ENCODE measurements at regions not wholly inside any gene's neighbourhood (a gene's known extent, or its start where the extent isn't known, plus 50 kb on each side); places are given as distances from the start of the nearest gene placed in this dataset.
A peak's percentile ranks its signal among the peaks of the same experiment; 100 is the strongest.

DNA sequence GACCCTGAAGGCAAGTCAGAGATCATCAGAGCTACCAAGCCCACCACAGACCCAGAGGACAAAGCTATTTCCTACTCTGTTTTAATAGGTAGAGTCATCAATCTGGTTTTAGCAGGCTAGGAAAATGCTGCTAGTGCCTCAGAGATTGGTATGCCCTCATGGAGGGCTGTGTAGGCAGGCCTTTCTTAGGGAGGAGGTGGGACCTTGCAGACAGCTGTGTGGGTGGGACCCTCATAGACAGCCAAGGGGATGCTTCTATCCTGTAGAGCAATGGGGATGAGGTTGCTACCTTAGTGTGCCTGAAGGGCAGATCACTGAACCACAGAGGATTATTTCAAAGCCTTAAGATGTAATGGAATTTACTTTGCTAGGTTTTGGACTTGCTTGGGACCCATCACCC is 534.9 kb upstream of the KLF12 start:
- CTCF ChIA-PET: no interaction called here
- H3K4me1 Mint-ChIP-seq: peaks cover 0 to 2% (median 0%) of the 10 kb centered on the region in 3 donors
- no peaks in the 10 kb centered on the region for H3K9me3 Mint-ChIP-seq
- H3K36me3 Mint-ChIP-seq: no peaks in the 10 kb centered on the region
- H3K4me1 ChIP-seq (ENCODE audit: control insufficient read depth in 1 of 2, extremely low read depth in 1 of 2, insufficient read depth in 2 of 2, low read length in 2 of 2): no peaks in the 10 kb centered on the region
- POLR2A ChIA-PET: no interaction called here
- H3K4me3 Mint-ChIP-seq: no peak overlapping the region
- no peaks in the 10 kb centered on the region for H3K27me3 Mint-ChIP-seq
- DNase-seq: no peak
- peak in 1 of 4 experiments; percentile 31 for ATAC-seq (replicated peaks in 1 of 4)
- H3K27me3 ChIP-seq (replicated peaks in 1 of 2; ENCODE audit: control insufficient read depth in 2 of 2, extremely low read depth in 1 of 2, insufficient read depth in 2 of 2, low read length in 1 of 2): no peaks in the 10 kb centered on the region
- no peak overlapping the region for H3K4me3 ChIP-seq (ENCODE audit: control insufficient read depth in 1 of 2, extremely low read depth in 1 of 2, low read length in 1 of 2)
- H3K9me3 ChIP-seq: no peaks in the 10 kb centered on the region
- no peaks in the 10 kb centered on the region for H3K36me3 ChIP-seq (ENCODE audit: control insufficient read depth in 2 of 2, extremely low read depth in 1 of 2, insufficient read depth in 1 of 2, low read length in 1 of 2)
- H3K27ac Mint-ChIP-seq: no peak overlapping the region
- H3K27ac ChIP-seq (ENCODE audit: low read length): no peak overlapping the region

GRCh38 chr13:74667656-74668203 is 533.5 kb upstream of the KLF12 start:
- H3K27ac Mint-ChIP-seq: no peak overlapping the region
- Histone ChIP-seq H3K27me3 (replicated peaks in 1 of 2; ENCODE audit: control insufficient read depth in 2 of 2, extremely low read depth in 1 of 2, insufficient read depth in 2 of 2, low read length in 1 of 2) (no peaks in the 10 kb centered on the region), H3K4me1 (ENCODE audit: control insufficient read depth in 1 of 2, extremely low read depth in 1 of 2, insufficient read depth in 2 of 2, low read length in 2 of 2) (no peaks in the 10 kb centered on the region), H3K36me3 (ENCODE audit: control insufficient read depth in 2 of 2, extremely low read depth in 1 of 2, insufficient read depth in 1 of 2, low read length in 1 of 2) (no peaks in the 10 kb centered on the region), H3K4me3 (ENCODE audit: control insufficient read depth in 1 of 2, extremely low read depth in 1 of 2, low read length in 1 of 2) (no peak overlapping the region), H3K27ac (ENCODE audit: low read length) (no peak overlapping the region), H3K9me3 (no peaks in the 10 kb centered on the region)
- ChIA-PET CTCF (no interaction called here), POLR2A (no interaction called here)
- H3K4me3 Mint-ChIP-seq: no peak overlapping the region
- DNase-seq (no peak), ATAC-seq (replicated peaks in 1 of 4) (no peak)
- WGBS (ENCODE audit: insufficient coverage): 72% methylated on average over 2 of the region's 3 CpGs
- H3K27me3 Mint-ChIP-seq: no peaks in the 10 kb centered on the region
- H3K36me3 Mint-ChIP-seq: no peaks in the 10 kb centered on the region
- H3K4me1 Mint-ChIP-seq: peaks cover 0 to 2% (median 0%) of the 10 kb centered on the region in 3 donors
- no peaks in the 10 kb centered on the region for H3K9me3 Mint-ChIP-seq

DNA sequence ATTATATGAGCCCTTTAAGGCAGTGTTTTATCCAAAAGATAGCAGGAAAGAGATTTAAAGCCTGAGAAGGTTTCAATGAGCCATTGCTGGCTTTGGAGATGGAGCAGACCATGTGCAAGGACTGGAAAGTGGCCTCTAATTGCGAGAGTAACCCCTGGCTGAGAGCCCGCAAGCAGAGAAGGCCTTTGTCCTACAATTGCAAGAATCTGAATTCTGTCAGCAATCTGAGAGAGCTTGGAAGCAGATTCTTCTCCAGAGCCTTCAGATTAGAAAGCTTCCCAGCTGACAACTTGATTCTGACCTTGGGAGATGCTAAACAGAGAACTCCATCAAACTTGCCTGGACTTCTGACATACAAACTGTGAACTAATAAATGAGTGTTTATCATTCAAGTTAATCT is 528.7 kb upstream of the KLF12 start:
- Mint-ChIP-seq H3K27ac (no peak overlapping the region), H3K9me3 (no peaks in the 10 kb centered on the region), H3K36me3 (no peaks in the 10 kb centered on the region), H3K27me3 (no peaks in the 10 kb centered on the region), H3K4me3 (no peak overlapping the region), H3K4me1 (peaks cover 0 to 2% (median 0%) of the 10 kb centered on the region in 3 donors)
- Histone ChIP-seq H3K4me1 (ENCODE audit: control insufficient read depth in 1 of 2, extremely low read depth in 1 of 2, insufficient read depth in 2 of 2, low read length in 2 of 2) (no peaks in the 10 kb centered on the region), H3K9me3 (no peaks in the 10 kb centered on the region), H3K36me3 (ENCODE audit: control insufficient read depth in 2 of 2, extremely low read depth in 1 of 2, insufficient read depth in 1 of 2, low read length in 1 of 2) (no peaks in the 10 kb centered on the region), H3K27ac (ENCODE audit: low read length) (no peak overlapping the region), H3K4me3 (ENCODE audit: control insufficient read depth in 1 of 2, extremely low read depth in 1 of 2, low read length in 1 of 2) (no peak overlapping the region), H3K27me3 (replicated peaks in 1 of 2; ENCODE audit: control insufficient read depth in 2 of 2, extremely low read depth in 1 of 2, insufficient read depth in 2 of 2, low read length in 1 of 2) (no peaks in the 10 kb centered on the region)
- DNase-seq (no peak), ATAC-seq (replicated peaks in 1 of 4) (no peak)
- WGBS (ENCODE audit: insufficient coverage): 75% methylated on average over 2 of the region's 2 CpGs
- ChIA-PET POLR2A (no interaction called here), CTCF (no interaction called here)

GRCh38 chr13:74661851-74662250 is 527.6 kb upstream of the KLF12 start:
- ATAC-seq (replicated peaks in 1 of 4) (no peak), DNase-seq (no peak)
- no peak overlapping the region for H3K4me3 Mint-ChIP-seq
- H3K36me3 Mint-ChIP-seq: no peaks in the 10 kb centered on the region
- H3K4me1 Mint-ChIP-seq: no peaks in the 10 kb centered on the region
- Histone ChIP-seq H3K36me3 (ENCODE audit: control insufficient read depth in 2 of 2, extremely low read depth in 1 of 2, insufficient read depth in 1 of 2, low read length in 1 of 2) (no peaks in the 10 kb centered on the region), H3K9me3 (no peaks in the 10 kb centered on the region), H3K4me3 (ENCODE audit: control insufficient read depth in 1 of 2, extremely low read depth in 1 of 2, low read length in 1 of 2) (no peak overlapping the region), H3K27ac (ENCODE audit: low read length) (no peak overlapping the region), H3K27me3 (replicated peaks in 1 of 2; ENCODE audit: control insufficient read depth in 2 of 2, extremely low read depth in 1 of 2, insufficient read depth in 2 of 2, low read length in 1 of 2) (no peaks in the 10 kb centered on the region), H3K4me1 (ENCODE audit: control insufficient read depth in 1 of 2, extremely low read depth in 1 of 2, insufficient read depth in 2 of 2, low read length in 2 of 2) (no peaks in the 10 kb centered on the region)
- WGBS (ENCODE audit: insufficient coverage): 100% methylated on average over 1 of the region's 2 CpGs
- H3K27me3 Mint-ChIP-seq: no peaks in the 10 kb centered on the region
- peaks cover 0 to 6% (median 3%) of the 10 kb centered on the region in 3 donors for H3K9me3 Mint-ChIP-seq
- CTCF ChIA-PET: no interaction called here
- POLR2A ChIA-PET: no interaction called here
- H3K27ac Mint-ChIP-seq: no peak overlapping the region

DNA sequence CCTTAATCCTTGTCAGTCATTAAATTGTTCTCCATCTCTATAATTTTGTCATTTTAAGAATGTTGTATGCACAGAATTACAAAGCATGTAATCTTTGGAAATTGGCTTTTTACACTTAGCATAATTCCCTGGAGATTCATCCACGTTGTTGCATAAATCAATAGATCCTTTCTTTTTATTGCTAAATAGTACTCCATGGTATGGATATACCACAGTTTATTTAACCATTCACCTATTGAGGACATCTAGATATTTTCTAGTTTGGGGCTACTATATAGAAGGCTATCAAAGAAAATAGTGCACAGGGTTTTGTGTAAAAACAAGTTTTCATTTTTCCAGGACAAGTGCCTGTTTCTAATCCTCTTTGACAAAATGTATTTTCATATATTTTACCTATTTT is 523.6 kb upstream of the KLF12 start:
- POLR2A ChIA-PET: no interaction called here
- ATAC-seq (replicated peaks in 1 of 4) (no peak), DNase-seq (no peak)
- no peaks in the 10 kb centered on the region for H3K4me1 Mint-ChIP-seq
- H3K4me3 ChIP-seq (ENCODE audit: control insufficient read depth in 1 of 2, extremely low read depth in 1 of 2, low read length in 1 of 2): no peak overlapping the region
- WGBS (ENCODE audit: insufficient coverage): no CpG with 5 or more reads among the region's 1 CpG
- no peaks in the 10 kb centered on the region for H3K9me3 ChIP-seq
- H3K4me3 Mint-ChIP-seq: no peak overlapping the region
- no peaks in the 10 kb centered on the region for H3K36me3 ChIP-seq (ENCODE audit: control insufficient read depth in 2 of 2, extremely low read depth in 1 of 2, insufficient read depth in 1 of 2, low read length in 1 of 2)
- peaks cover 0 to 5% of the 10 kb centered on the region in 2 donors for H3K27me3 Mint-ChIP-seq
- H3K4me1 ChIP-seq (ENCODE audit: control insufficient read depth in 1 of 2, extremely low read depth in 1 of 2, insufficient read depth in 2 of 2, low read length in 2 of 2): no peaks in the 10 kb centered on the region
- no peaks in the 10 kb centered on the region for H3K27me3 ChIP-seq (replicated peaks in 1 of 2; ENCODE audit: control insufficient read depth in 2 of 2, extremely low read depth in 1 of 2, insufficient read depth in 2 of 2, low read length in 1 of 2)
- no peak overlapping the region for H3K27ac Mint-ChIP-seq
- peaks cover 0 to 6% (median 3%) of the 10 kb centered on the region in 3 donors for H3K9me3 Mint-ChIP-seq
- no peaks in the 10 kb centered on the region for H3K36me3 Mint-ChIP-seq
- CTCF ChIA-PET: no interaction called here
- H3K27ac ChIP-seq (ENCODE audit: low read length): no peak overlapping the region

- no peaks in the 10 kb centered on the region for H3K9me3 ChIP-seq
- no peak overlapping the region for H3K27ac ChIP-seq (ENCODE audit: low read length)
- Mint-ChIP-seq H3K4me1 (no peaks in the 10 kb centered on the region), H3K27ac (no peak overlapping the region), H3K4me3 (no peak overlapping the region), H3K9me3 (no peaks in the 10 kb centered on the region), H3K27me3 (peaks cover 5 to 14% of the 10 kb centered on the region in 2 donors), H3K36me3 (no peaks in the 10 kb centered on the region)
- H3K4me3 ChIP-seq (ENCODE audit: control insufficient read depth in 1 of 2, extremely low read depth in 1 of 2, low read length in 1 of 2): no peak overlapping the region
- H3K36me3 ChIP-seq (ENCODE audit: control insufficient read depth in 2 of 2, extremely low read depth in 1 of 2, insufficient read depth in 1 of 2, low read length in 1 of 2): no peaks in the 10 kb centered on the region
- H3K4me1 ChIP-seq (ENCODE audit: control insufficient read depth in 1 of 2, extremely low read depth in 1 of 2, insufficient read depth in 2 of 2, low read length in 2 of 2): no peaks in the 10 kb centered on the region
- no peaks in the 10 kb centered on the region for H3K27me3 ChIP-seq (replicated peaks in 1 of 2; ENCODE audit: control insufficient read depth in 2 of 2, extremely low read depth in 1 of 2, insufficient read depth in 2 of 2, low read length in 1 of 2)
- POLR2A ChIA-PET: no interaction called here
- no CpG with 5 or more reads among the region's 1 CpG for WGBS (ENCODE audit: insufficient coverage)
- CTCF ChIA-PET: no interaction called here
- ATAC-seq (replicated peaks in 1 of 4): no peak
- no peak for DNase-seq
Measured at GRCh38 chr13:74651121-74651520, 516.9 kb upstream of the KLF12 start.

DNA sequence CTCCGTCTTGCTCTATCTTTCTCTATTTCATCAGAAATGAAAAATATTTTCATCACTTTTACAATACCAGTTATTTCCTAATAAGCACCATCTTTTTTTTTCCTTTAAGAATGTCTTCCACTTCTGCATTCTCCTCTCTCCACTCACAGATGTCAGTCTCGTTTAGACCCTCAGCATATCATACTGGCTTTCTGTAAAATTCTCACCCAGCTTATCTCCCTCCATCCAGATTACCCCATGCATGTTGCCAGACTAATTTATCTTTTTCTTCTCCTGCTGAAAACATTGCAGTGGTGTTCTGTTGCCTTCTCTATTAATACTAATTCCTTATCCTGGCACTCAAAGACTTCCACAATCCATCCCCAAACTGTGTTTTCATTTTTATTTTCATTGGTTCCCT is 513.8 kb upstream of the KLF12 start:
- no peak for ATAC-seq (replicated peaks in 1 of 4)

More for the DNA sequence above, 513.8 kb upstream of the KLF12 start:
- Mint-ChIP-seq H3K4me3 (no peak overlapping the region), H3K9me3 (peaks cover 0 to 8% (median 0%) of the 10 kb centered on the region in 3 donors), H3K36me3 (no peaks in the 10 kb centered on the region), H3K27ac (no peak overlapping the region), H3K27me3 (peaks cover 5 to 17% of the 10 kb centered on the region in 2 donors), H3K4me1 (no peaks in the 10 kb centered on the region)
- 56% methylated on average over 2 of the region's 2 CpGs for WGBS (ENCODE audit: insufficient coverage)
- H3K4me1 ChIP-seq (ENCODE audit: control insufficient read depth in 1 of 2, extremely low read depth in 1 of 2, insufficient read depth in 2 of 2, low read length in 2 of 2): no peaks in the 10 kb centered on the region
- H3K27me3 ChIP-seq (replicated peaks in 1 of 2; ENCODE audit: control insufficient read depth in 2 of 2, extremely low read depth in 1 of 2, insufficient read depth in 2 of 2, low read length in 1 of 2): no peaks in the 10 kb centered on the region
- H3K4me3 ChIP-seq (ENCODE audit: control insufficient read depth in 1 of 2, extremely low read depth in 1 of 2, low read length in 1 of 2): no peak overlapping the region
- no peaks in the 10 kb centered on the region for H3K36me3 ChIP-seq (ENCODE audit: control insufficient read depth in 2 of 2, extremely low read depth in 1 of 2, insufficient read depth in 1 of 2, low read length in 1 of 2)
- POLR2A ChIA-PET: no interaction called here
- no peak overlapping the region for H3K27ac ChIP-seq (ENCODE audit: low read length)
- no peaks in the 10 kb centered on the region for H3K9me3 ChIP-seq
- DNase-seq: no peak
- CTCF ChIA-PET: no interaction called here
